Heart left ventricle (tissue), 13 donors: ENCODE measurements at regions not wholly inside any gene's neighbourhood (a gene's known extent, or its start where the extent isn't known, plus 50 kb on each side); places are given as distances from the start of the nearest gene placed in this dataset.

Source experiments
- CTCF ChIP-seq, 12 donors: fragments of 200-600 bp; sonication (generic) in 4 of 12; IDR thresholded peaks; one replicate each; pipeline versions ENCODE4 v1.5.0 to v1.8.0; 2018 to 2022; ENCODE audit warnings: antibody characterized with exemption in 12 of 12, mild to moderate bottlenecking in 5 of 12
- POLR2A ChIP-seq, 2 donors: fragments of 450-650 bp; IDR thresholded peaks; one replicate each; pipeline ENCODE4 v1.6.1; 2017; ENCODE audit warnings: antibody characterized with exemption in 2 of 2, mild to moderate bottlenecking in 2 of 2, moderate library complexity in 2 of 2
- donor health status: ischemic (EF 13 %, LVEDD 7.1; RV severe dilation, severe dysfunction).
- donor health status: DM: no; HTN: yes; CAD: no.
- donor health status: DM: no; HTN: no; CAD: no.
- donor health status: ischemic (EF 25% LVEDD 6.9; RV normal size, moderate dysfunction).
- donor health status: ischemic (EF 25% LVEDD 5.7; RV mildly dilated, moderate dysfunction).
- donor health status: ischemic (EF 35%, LVEDD 5.7; RV mildly dilated, moderate dysfunction).
- donor health status: nonischemic (EF 11% LVEDD 7.7; RV severe dilation, severe dysfunction).
- donor health status: DM: yes; HTN: yes; CAD: no.
- donor health status: PGD.
- donor health status: ischemic (EF 29% LVEDD 5.4; RV normal size, mild dysfunction).
- donor health status: nonischemic (EF 23%, LVEDD 6.1; RV moderate dilation, normal function).

DNA sequence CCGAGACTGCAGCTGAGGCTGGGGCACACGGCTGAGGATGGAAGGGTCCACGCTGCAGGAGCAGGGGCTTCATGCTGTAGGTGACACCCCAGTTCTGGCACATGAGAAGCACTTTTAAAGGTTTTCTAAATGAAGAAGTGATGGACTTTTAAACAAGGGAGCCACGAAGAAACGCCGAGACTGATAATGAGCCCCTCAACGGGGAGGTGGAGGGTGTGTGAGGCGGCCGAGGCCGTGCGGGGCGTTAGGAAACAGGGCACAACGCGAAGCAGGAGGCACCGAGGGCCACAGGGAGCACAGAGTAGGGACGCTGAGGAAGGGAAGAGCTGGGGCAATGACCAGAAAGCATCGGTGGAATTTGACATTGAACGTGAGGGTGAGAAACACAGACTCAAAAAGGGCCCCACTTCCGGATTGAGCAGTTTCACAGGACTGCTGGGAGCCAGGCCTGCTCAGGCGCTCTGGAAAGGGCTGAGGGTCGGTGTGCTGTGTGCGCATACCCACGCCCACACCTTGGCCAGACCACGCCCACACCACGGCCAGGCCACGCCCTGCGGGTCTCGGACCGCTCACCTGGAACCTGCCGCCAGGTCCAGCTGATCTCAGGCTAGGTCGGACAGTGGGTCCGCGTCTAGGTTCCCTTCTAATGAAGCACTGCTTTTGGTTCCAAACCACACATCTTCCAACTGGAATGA lies 115.7 kb downstream of the GYPC start:
- TF ChIP-seq CTCF (IDR thresholded peaks at IDR 0.05) (no peak), POLR2A (IDR thresholded peaks at IDR 0.05) (no peak)
